ENCODE measurements at regions not wholly inside any gene's neighbourhood (a gene's known extent, or its start where the extent isn't known, plus 50 kb on each side); places are given as distances from the start of the nearest gene placed in this dataset.

GRCh38 chr4:31548823-31549222 is 828.7 kb downstream of the PCDH7 start:
- H4K91ac ChIP-seq (ENCODE audit: low read length), result no peak overlapping the region
- no peak overlapping the region for H2BK5ac ChIP-seq (ENCODE audit: low read depth, low read length, poor library complexity, severe bottlenecking)
- no peaks in the 10 kb centered on the region for H3K27me3 ChIP-seq (ENCODE audit: control insufficient read depth in 1 of 2, insufficient read depth in 1 of 2, low read length in 2 of 2)
- no peak overlapping the region for H2AFZ ChIP-seq (ENCODE audit: low read depth, low read length)
- WGBS, result 89% methylated on average over 2 of the region's 2 CpGs
- H3K18ac ChIP-seq (ENCODE audit: low read depth in 1 of 2, low read length in 2 of 2), result no peak overlapping the region
- H3K79me1 ChIP-seq (replicated peaks; ENCODE audit: low read length, poor library complexity, severe bottlenecking), result no peaks in the 10 kb centered on the region
- H3K4me1 ChIP-seq (ENCODE audit: control insufficient read depth, insufficient read depth, low read depth, low read length), result no peaks in the 10 kb centered on the region
- no peak overlapping the region for H2BK15ac ChIP-seq (ENCODE audit: low read depth, poor library complexity, severe bottlenecking)
- no peak overlapping the region for H3K14ac ChIP-seq (ENCODE audit: low read length in 2 of 2)
- no peak overlapping the region for H3K4me3 ChIP-seq (ENCODE audit: insufficient read depth in 1 of 2, low read depth in 1 of 2, low read length in 2 of 2)
- H3K9ac ChIP-seq (ENCODE audit: low read length), result no peak overlapping the region
- no peak overlapping the region for H2AK5ac ChIP-seq (ENCODE audit: low read length, severe bottlenecking)
- no peak for DNase-seq
- no peak overlapping the region for H3K23ac ChIP-seq (ENCODE audit: low read length in 2 of 2)
- H4K8ac ChIP-seq (ENCODE audit: low read length), result no peak overlapping the region
- no peaks in the 10 kb centered on the region for H3K36me3 ChIP-seq (ENCODE audit: control insufficient read depth in 1 of 2, insufficient read depth in 2 of 2, low read depth in 1 of 2, low read length in 2 of 2)
- no peak overlapping the region for H3K4me2 ChIP-seq (ENCODE audit: low read length, poor library complexity, severe bottlenecking)
- no peak overlapping the region for H3K27ac ChIP-seq (ENCODE audit: low read length, poor library complexity, severe bottlenecking)
- H3K9me3 ChIP-seq (ENCODE audit: control insufficient read depth, low read length), result no peaks in the 10 kb centered on the region
- H3K4ac ChIP-seq (ENCODE audit: low read depth in 1 of 2, low read length in 2 of 2), result no peak overlapping the region
- H2BK120ac ChIP-seq (ENCODE audit: low read depth, low read length), result no peak overlapping the region
- H2BK12ac ChIP-seq (ENCODE audit: low read length in 2 of 2), result no peak overlapping the region

- no peak overlapping the region for H3K23ac ChIP-seq (ENCODE audit: low read length in 2 of 2)
- H3K4me3 ChIP-seq (ENCODE audit: insufficient read depth in 1 of 2, low read depth in 1 of 2, low read length in 2 of 2), result no peak overlapping the region
- no peak overlapping the region for H4K91ac ChIP-seq (ENCODE audit: low read length)
- H3K9ac ChIP-seq (ENCODE audit: low read length), result no peak overlapping the region
- no peaks in the 10 kb centered on the region for H3K4me1 ChIP-seq (ENCODE audit: control insufficient read depth, insufficient read depth, low read depth, low read length)
- H3K36me3 ChIP-seq (ENCODE audit: control insufficient read depth in 1 of 2, insufficient read depth in 2 of 2, low read depth in 1 of 2, low read length in 2 of 2), result no peaks in the 10 kb centered on the region
- H4K8ac ChIP-seq (ENCODE audit: low read length), result no peak overlapping the region
- H3K18ac ChIP-seq (ENCODE audit: low read depth in 1 of 2, low read length in 2 of 2), result no peak overlapping the region
- H2BK5ac ChIP-seq (ENCODE audit: low read depth, low read length, poor library complexity, severe bottlenecking), result no peak overlapping the region
- no peak overlapping the region for H3K4me2 ChIP-seq (ENCODE audit: low read length, poor library complexity, severe bottlenecking)
- H3K4ac ChIP-seq (ENCODE audit: low read depth in 1 of 2, low read length in 2 of 2), result no peak overlapping the region
- no peak overlapping the region for H2AFZ ChIP-seq (ENCODE audit: low read depth, low read length)
- no peak overlapping the region for H2BK120ac ChIP-seq (ENCODE audit: low read depth, low read length)
- no peak for DNase-seq
- no peak overlapping the region for H2BK15ac ChIP-seq (ENCODE audit: low read depth, poor library complexity, severe bottlenecking)
- H3K27ac ChIP-seq (ENCODE audit: low read length, poor library complexity, severe bottlenecking), result no peak overlapping the region
- no peak overlapping the region for H2BK12ac ChIP-seq (ENCODE audit: low read length in 2 of 2)
- no peak overlapping the region for H3K14ac ChIP-seq (ENCODE audit: low read length in 2 of 2)
- WGBS, result 100% methylated on average over 1 of the region's 1 CpG
- no peak overlapping the region for H2AK5ac ChIP-seq (ENCODE audit: low read length, severe bottlenecking)
- H3K79me1 ChIP-seq (replicated peaks; ENCODE audit: low read length, poor library complexity, severe bottlenecking), result no peaks in the 10 kb centered on the region
- H3K9me3 ChIP-seq (ENCODE audit: control insufficient read depth, low read length), result no peaks in the 10 kb centered on the region
- H3K27me3 ChIP-seq (ENCODE audit: control insufficient read depth in 1 of 2, insufficient read depth in 1 of 2, low read length in 2 of 2), result no peaks in the 10 kb centered on the region
Observed at GRCh38 chr4:31549256-31549655, 829.1 kb downstream of the PCDH7 start.

GRCh38 chr4:31557437-31557836 is 837.3 kb downstream of the PCDH7 start:
- no peak overlapping the region for H3K4ac ChIP-seq (ENCODE audit: low read depth in 1 of 2, low read length in 2 of 2)
- DNase-seq, result no peak
- no peaks in the 10 kb centered on the region for H3K79me1 ChIP-seq (replicated peaks; ENCODE audit: low read length, poor library complexity, severe bottlenecking)
- no peak overlapping the region for H3K23ac ChIP-seq (ENCODE audit: low read length in 2 of 2)
- no peaks in the 10 kb centered on the region for H3K4me1 ChIP-seq (ENCODE audit: control insufficient read depth, insufficient read depth, low read depth, low read length)
- peaks cover 3% of the 10 kb centered on the region for H3K9me3 ChIP-seq (ENCODE audit: control insufficient read depth, low read length)
- H3K9ac ChIP-seq (ENCODE audit: low read length), result no peak overlapping the region
- H4K91ac ChIP-seq (ENCODE audit: low read length), result no peak overlapping the region
- no peak overlapping the region for H2AK5ac ChIP-seq (ENCODE audit: low read length, severe bottlenecking)
- H3K18ac ChIP-seq (ENCODE audit: low read depth in 1 of 2, low read length in 2 of 2), result no peak overlapping the region
- no peak overlapping the region for H3K4me2 ChIP-seq (ENCODE audit: low read length, poor library complexity, severe bottlenecking)
- H2BK120ac ChIP-seq (ENCODE audit: low read depth, low read length), result no peak overlapping the region
- no peak overlapping the region for H2BK12ac ChIP-seq (ENCODE audit: low read length in 2 of 2)
- no peaks in the 10 kb centered on the region for H3K36me3 ChIP-seq (ENCODE audit: control insufficient read depth in 1 of 2, insufficient read depth in 2 of 2, low read depth in 1 of 2, low read length in 2 of 2)
- H2AFZ ChIP-seq (ENCODE audit: low read depth, low read length), result no peak overlapping the region
- H3K14ac ChIP-seq (ENCODE audit: low read length in 2 of 2), result no peak overlapping the region
- no peak overlapping the region for H2BK15ac ChIP-seq (ENCODE audit: low read depth, poor library complexity, severe bottlenecking)
- H3K4me3 ChIP-seq (ENCODE audit: insufficient read depth in 1 of 2, low read depth in 1 of 2, low read length in 2 of 2), result no peak overlapping the region
- no peak overlapping the region for H4K8ac ChIP-seq (ENCODE audit: low read length)
- WGBS, result no CpG with 5 or more reads among the region's 2 CpGs
- H3K27ac ChIP-seq (ENCODE audit: low read length, poor library complexity, severe bottlenecking), result no peak overlapping the region
- no peaks in the 10 kb centered on the region for H3K27me3 ChIP-seq (ENCODE audit: control insufficient read depth in 1 of 2, insufficient read depth in 1 of 2, low read length in 2 of 2)
- no peak overlapping the region for H2BK5ac ChIP-seq (ENCODE audit: low read depth, low read length, poor library complexity, severe bottlenecking)

- Histone ChIP-seq H3K9ac (ENCODE audit: low read length) (no peak overlapping the region), H4K8ac (ENCODE audit: low read length) (no peak overlapping the region), H3K4me2 (ENCODE audit: low read length, poor library complexity, severe bottlenecking) (no peak overlapping the region), H3K14ac (ENCODE audit: low read length in 2 of 2) (no peak overlapping the region), H2BK5ac (ENCODE audit: low read depth, low read length, poor library complexity, severe bottlenecking) (no peak overlapping the region), H2BK12ac (ENCODE audit: low read length in 2 of 2) (no peak overlapping the region), H2BK15ac (ENCODE audit: low read depth, poor library complexity, severe bottlenecking) (no peak overlapping the region), H2BK120ac (ENCODE audit: low read depth, low read length) (no peak overlapping the region), H3K27ac (ENCODE audit: low read length, poor library complexity, severe bottlenecking) (no peak overlapping the region), H4K91ac (ENCODE audit: low read length) (no peak overlapping the region), H3K18ac (ENCODE audit: low read depth in 1 of 2, low read length in 2 of 2) (no peak overlapping the region), H3K4me3 (ENCODE audit: insufficient read depth in 1 of 2, low read depth in 1 of 2, low read length in 2 of 2) (no peak overlapping the region), H3K4ac (ENCODE audit: low read depth in 1 of 2, low read length in 2 of 2) (no peak overlapping the region), H2AK5ac (ENCODE audit: low read length, severe bottlenecking) (no peak overlapping the region), H3K36me3 (ENCODE audit: control insufficient read depth in 1 of 2, insufficient read depth in 2 of 2, low read depth in 1 of 2, low read length in 2 of 2) (no peaks in the 10 kb centered on the region), H3K79me1 (replicated peaks; ENCODE audit: low read length, poor library complexity, severe bottlenecking) (no peaks in the 10 kb centered on the region), H3K4me1 (ENCODE audit: control insufficient read depth, insufficient read depth, low read depth, low read length) (no peaks in the 10 kb centered on the region), H3K9me3 (ENCODE audit: control insufficient read depth, low read length) (no peaks in the 10 kb centered on the region), H2AFZ (ENCODE audit: low read depth, low read length) (no peak overlapping the region), H3K23ac (ENCODE audit: low read length in 2 of 2) (no peak overlapping the region), H3K27me3 (ENCODE audit: control insufficient read depth in 1 of 2, insufficient read depth in 1 of 2, low read length in 2 of 2) (no peaks in the 10 kb centered on the region)
- no peak for DNase-seq
- WGBS, result 95% methylated on average over 4 of the region's 5 CpGs
Observed at GRCh38 chr4:31573554-31573953, 853.4 kb downstream of the PCDH7 start.
